C4-2B (cell line): ENCODE measurements at regions not wholly inside any gene's neighbourhood (a gene's known extent, or its start where the extent isn't known, plus 50 kb on each side); places are given as distances from the start of the nearest gene placed in this dataset.

Experiments used
- H3K27ac ChIP-seq: fragments of 450-650 bp; 2 replicates; pipeline ENCODE4 v1.5.1; 2017
- CTCF ChIP-seq: fragments of 450-650 bp; conservative IDR thresholded peaks from 2 replicates; pipeline ENCODE4 v1.5.1; 2017; ENCODE audit warnings: mild to moderate bottlenecking
- ZFX ChIP-seq: fragments of 450-650 bp; IDR thresholded peaks from 2 replicates; pipeline ENCODE4 v1.6.1; 2017

GRCh38 chr5:3542769-3543168, 52.9 kb upstream of the IRX1 start:
- TF ChIP-seq ZFX (no peak), CTCF (no peak)
- no peak overlapping the region for H3K27ac ChIP-seq

- no peak overlapping the region for H3K27ac ChIP-seq
- TF ChIP-seq ZFX (no peak), CTCF (no peak)
Measured at GRCh38 chr5:3542158-3542557, 53.5 kb upstream of the IRX1 start.

DNA sequence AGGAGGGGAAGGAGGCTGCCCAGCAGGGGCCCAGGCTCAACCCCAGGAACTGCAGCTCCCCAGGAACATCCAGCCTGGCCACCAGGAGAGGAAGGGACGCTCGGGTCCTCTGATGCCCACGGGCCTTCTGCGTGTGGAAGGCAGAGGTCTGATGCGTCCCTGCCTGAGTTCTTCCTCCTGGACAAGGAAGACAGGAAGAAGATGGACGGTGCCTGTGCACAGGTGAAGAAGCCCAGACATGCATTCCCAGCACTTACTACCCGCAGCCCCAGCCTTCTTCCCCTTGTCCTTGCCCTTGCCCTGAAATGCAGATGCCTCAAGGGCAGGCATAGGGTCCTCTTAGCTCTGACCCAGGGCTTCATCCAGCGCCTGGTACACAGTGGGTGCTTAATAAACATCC, 56.7 kb upstream of the IRX1 start:
- TF ChIP-seq CTCF (no peak), ZFX (no peak)

GRCh38 chr5:3537942-3538341, 57.7 kb upstream of the IRX1 start:
- TF ChIP-seq ZFX (no peak), CTCF (no peak)

More for the DNA sequence above, 56.7 kb upstream of the IRX1 start:
- no peak overlapping the region for H3K27ac ChIP-seq

GRCh38 chr5:3535414-3536211, 60.0 kb upstream of the IRX1 start:
- H3K27ac ChIP-seq, result no peak overlapping the region
- TF ChIP-seq CTCF (no peak), ZFX (no peak)

More at GRCh38 chr5:3537942-3538341, 57.7 kb upstream of the IRX1 start:
- no peak overlapping the region for H3K27ac ChIP-seq

- H3K27ac ChIP-seq, result no peak overlapping the region
- no peak for TF ChIP-seq CTCF
- TF ChIP-seq ZFX, result no peak
Measured at GRCh38 chr5:3534997-3535396, 60.6 kb upstream of the IRX1 start.

DNA sequence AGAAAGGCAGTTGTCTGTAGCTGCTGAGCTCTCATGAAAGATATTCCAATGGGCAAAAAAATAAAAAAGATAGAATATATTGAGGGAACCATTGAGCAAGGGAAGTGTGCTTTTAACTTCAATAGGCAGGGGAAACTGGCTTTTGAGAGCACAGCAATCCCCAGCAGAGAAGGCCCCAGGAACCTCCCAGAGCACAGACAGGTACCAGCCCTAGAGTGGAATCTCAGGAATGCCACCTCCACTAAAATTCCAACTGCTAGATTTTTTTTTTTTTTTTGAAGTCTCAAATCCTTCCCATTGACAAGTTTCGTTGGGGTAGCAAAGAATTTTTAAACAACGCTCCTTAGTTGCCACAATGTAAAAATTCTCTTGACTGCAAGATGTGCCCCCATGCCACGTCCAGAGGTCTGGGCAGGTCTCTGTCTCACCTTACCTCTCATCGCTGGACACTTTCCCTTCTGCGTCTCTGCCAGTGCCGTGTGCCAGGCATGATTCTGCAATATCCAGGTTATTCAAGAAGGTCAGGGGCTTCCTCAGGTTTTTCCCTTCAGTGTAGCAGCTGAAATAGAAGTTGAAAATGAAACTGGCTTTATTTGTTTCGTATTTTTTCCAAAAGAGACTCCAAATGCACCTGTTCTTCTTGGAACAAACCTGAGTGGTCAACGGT, 64.2 kb upstream of the IRX1 start:
- H3K27ac ChIP-seq, result no peak overlapping the region
- TF ChIP-seq ZFX (no peak), CTCF (no peak)
